Loucy (cell line): ENCODE measurements at regions not wholly inside any gene's neighbourhood (a gene's known extent, or its start where the extent isn't known, plus 50 kb on each side); places are given as distances from the start of the nearest gene placed in this dataset.

Source experiments
- H2AFZ ChIP-seq: fragments of 200-600 bp; sonication (generic); 2 replicates; pipeline ENCODE4 v1.6.0; 2016; ENCODE audit warnings: antibody characterized with exemption, mild to moderate bottlenecking, low read length, moderate library complexity
- H3F3A ChIP-seq: fragments of 200-600 bp; 2 replicates; pipeline ENCODE4 v1.6.0; 2016; ENCODE audit warnings: antibody characterized with exemption, low read depth, mild to moderate bottlenecking
- H3K27me3 ChIP-seq: fragments of 200-600 bp; sonication (generic); 2 replicates; pipeline ENCODE4 v1.6.1; 2014; ENCODE audit warnings: low read length, mild to moderate bottlenecking; ENCODE audit not compliant: insufficient read depth, poor library complexity, severe bottlenecking
- H3K36me3 ChIP-seq: fragments of 200-600 bp; sonication (generic); 2 replicates; pipeline ENCODE4 v1.6.1; 2016; ENCODE audit warnings: low read length; ENCODE audit not compliant: insufficient read depth
- H3K4me1 ChIP-seq: fragments of 200-600 bp; sonication (generic); 2 replicates; pipeline ENCODE4 v1.5.1; 2014; ENCODE audit warnings: low read length, mild to moderate bottlenecking; ENCODE audit not compliant: insufficient read depth, poor library complexity, severe bottlenecking
- H3K4me2 ChIP-seq: fragments of 200-600 bp; sonication (generic); 2 replicates; pipeline ENCODE4 v1.6.0; 2014; ENCODE audit warnings: antibody characterized with exemption, low read length, low read depth, mild to moderate bottlenecking; ENCODE audit not compliant: poor library complexity, severe bottlenecking
- H3K4me3 ChIP-seq: fragments of 200-600 bp; sonication (generic); 2 replicates; pipeline ENCODE4 v1.5.1; 2014; ENCODE audit warnings: low read length, mild to moderate bottlenecking, mixed read lengths; ENCODE audit not compliant: poor library complexity, severe bottlenecking
- H3K79me2 ChIP-seq: fragments of 200-600 bp; sonication (generic); 2 replicates; pipeline ENCODE4 v1.6.1; 2014; ENCODE audit warnings: low read length; ENCODE audit not compliant: insufficient read depth
- H3K9ac ChIP-seq: fragments of 200-600 bp; sonication (generic); 2 replicates; pipeline ENCODE4 v1.6.0; 2014; ENCODE audit warnings: mild to moderate bottlenecking, low read depth, low read length, moderate library complexity; ENCODE audit not compliant: poor library complexity, severe bottlenecking
- H3K9me2 ChIP-seq: fragments of 200-600 bp; sonication (generic); replicated peaks from 2 replicates; pipeline ENCODE4 v1.6.1; 2016; ENCODE audit warnings: low read depth, low read length, mixed read lengths
- H3K9me3 ChIP-seq: fragments of 200-600 bp; sonication (generic); 2 replicates; pipeline ENCODE4 v1.6.1; 2014; ENCODE audit warnings: mild to moderate bottlenecking, antibody characterized with exemption, low read length, low read depth; ENCODE audit not compliant: insufficient read depth
- H4K20me1 ChIP-seq: fragments of 200-600 bp; sonication (generic); 2 replicates; pipeline ENCODE4 v1.6.0; 2014; ENCODE audit warnings: antibody characterized with exemption, low read length, mild to moderate bottlenecking; ENCODE audit not compliant: insufficient read depth, poor library complexity, severe bottlenecking
- EZH2phosphoT487 ChIP-seq: fragments of 200-600 bp; IDR thresholded peaks from 2 replicates; pipeline ENCODE4 v1.6.1; 2018; ENCODE audit warnings: antibody characterized with exemption, mild to moderate bottlenecking, moderate library complexity, borderline replicate concordance
- TF ChIP-seq, protein P1 (sequence below): fragments of 200-600 bp; sonication (generic); conservative IDR thresholded peaks from 2 replicates; pipeline ENCODE4 v1.5.1; 2014; ENCODE audit warnings: mild to moderate bottlenecking, antibody characterized with exemption, low read length

DNA sequence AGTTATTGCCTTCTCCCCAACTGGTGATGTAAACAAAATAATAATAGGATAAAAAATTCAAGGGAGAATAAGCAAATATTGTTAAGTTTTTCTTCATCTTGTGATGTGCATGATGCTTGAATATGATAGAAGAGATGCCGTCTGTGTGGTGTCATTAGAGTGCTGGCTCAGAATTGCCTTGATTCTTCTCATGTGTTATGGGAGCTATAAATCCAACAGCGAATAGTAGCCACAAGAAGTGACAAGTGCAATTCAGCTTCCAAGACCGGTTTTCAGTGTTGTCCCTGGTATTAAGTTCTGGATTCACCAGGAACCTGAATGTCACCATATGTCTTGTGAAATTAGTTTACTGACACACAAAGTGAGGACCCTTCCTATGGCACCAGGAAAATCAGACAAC, 547.0 kb downstream of the NSUN3 start:
- no peak overlapping the region for H3K9ac ChIP-seq

DNA sequence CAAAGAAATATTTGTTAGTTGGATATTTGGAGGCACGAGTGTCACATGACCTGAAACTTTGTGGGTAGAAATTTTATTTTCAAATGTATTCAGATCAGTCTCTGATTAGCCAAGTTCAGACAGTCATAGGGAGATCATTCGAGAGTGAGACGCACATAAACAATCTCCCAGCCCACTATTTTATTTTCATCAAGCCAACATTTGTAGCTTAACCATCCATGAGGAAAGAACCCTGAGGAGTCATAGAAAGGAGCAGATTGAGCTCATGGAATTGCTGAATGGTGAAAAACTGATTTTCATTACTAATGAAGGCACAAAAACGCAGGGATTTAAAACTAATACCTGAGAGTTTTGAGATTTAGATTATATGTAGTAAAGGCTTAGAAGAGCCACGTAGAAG, 548.7 kb downstream of the NSUN3 start:
- H3K4me1 ChIP-seq: no peaks in the 10 kb centered on the region
- H3K79me2 ChIP-seq: no peaks in the 10 kb centered on the region
- no peak overlapping the region for H3K4me2 ChIP-seq
- H3K27me3 ChIP-seq: no peaks in the 10 kb centered on the region
- no peaks in the 10 kb centered on the region for H3K9me2 ChIP-seq
- H3K9me3 ChIP-seq: no peaks in the 10 kb centered on the region
- no peaks in the 10 kb centered on the region for H3F3A ChIP-seq
- H3K4me3 ChIP-seq: no peak overlapping the region
- H3K9ac ChIP-seq: no peak overlapping the region
- no peaks in the 10 kb centered on the region for H3K36me3 ChIP-seq
- H2AFZ ChIP-seq: no peak overlapping the region
- TF ChIP-seq, protein P1, sequence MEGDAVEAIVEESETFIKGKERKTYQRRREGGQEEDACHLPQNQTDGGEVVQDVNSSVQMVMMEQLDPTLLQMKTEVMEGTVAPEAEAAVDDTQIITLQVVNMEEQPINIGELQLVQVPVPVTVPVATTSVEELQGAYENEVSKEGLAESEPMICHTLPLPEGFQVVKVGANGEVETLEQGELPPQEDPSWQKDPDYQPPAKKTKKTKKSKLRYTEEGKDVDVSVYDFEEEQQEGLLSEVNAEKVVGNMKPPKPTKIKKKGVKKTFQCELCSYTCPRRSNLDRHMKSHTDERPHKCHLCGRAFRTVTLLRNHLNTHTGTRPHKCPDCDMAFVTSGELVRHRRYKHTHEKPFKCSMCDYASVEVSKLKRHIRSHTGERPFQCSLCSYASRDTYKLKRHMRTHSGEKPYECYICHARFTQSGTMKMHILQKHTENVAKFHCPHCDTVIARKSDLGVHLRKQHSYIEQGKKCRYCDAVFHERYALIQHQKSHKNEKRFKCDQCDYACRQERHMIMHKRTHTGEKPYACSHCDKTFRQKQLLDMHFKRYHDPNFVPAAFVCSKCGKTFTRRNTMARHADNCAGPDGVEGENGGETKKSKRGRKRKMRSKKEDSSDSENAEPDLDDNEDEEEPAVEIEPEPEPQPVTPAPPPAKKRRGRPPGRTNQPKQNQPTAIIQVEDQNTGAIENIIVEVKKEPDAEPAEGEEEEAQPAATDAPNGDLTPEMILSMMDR: no peak
- TF ChIP-seq EZH2phosphoT487: no peak
- no peaks in the 10 kb centered on the region for H4K20me1 ChIP-seq

More for the DNA sequence above, 547.0 kb downstream of the NSUN3 start:
- Histone ChIP-seq H3K36me3 (no peaks in the 10 kb centered on the region), H3F3A (no peaks in the 10 kb centered on the region), H3K4me2 (no peak overlapping the region), H4K20me1 (no peaks in the 10 kb centered on the region), H3K9me3 (no peaks in the 10 kb centered on the region), H2AFZ (no peak overlapping the region), H3K79me2 (no peaks in the 10 kb centered on the region), H3K9me2 (no peaks in the 10 kb centered on the region), H3K4me1 (no peaks in the 10 kb centered on the region), H3K27me3 (no peaks in the 10 kb centered on the region), H3K4me3 (no peak overlapping the region)
- no peak for TF ChIP-seq EZH2phosphoT487
- TF ChIP-seq, protein P1: no peak

DNA sequence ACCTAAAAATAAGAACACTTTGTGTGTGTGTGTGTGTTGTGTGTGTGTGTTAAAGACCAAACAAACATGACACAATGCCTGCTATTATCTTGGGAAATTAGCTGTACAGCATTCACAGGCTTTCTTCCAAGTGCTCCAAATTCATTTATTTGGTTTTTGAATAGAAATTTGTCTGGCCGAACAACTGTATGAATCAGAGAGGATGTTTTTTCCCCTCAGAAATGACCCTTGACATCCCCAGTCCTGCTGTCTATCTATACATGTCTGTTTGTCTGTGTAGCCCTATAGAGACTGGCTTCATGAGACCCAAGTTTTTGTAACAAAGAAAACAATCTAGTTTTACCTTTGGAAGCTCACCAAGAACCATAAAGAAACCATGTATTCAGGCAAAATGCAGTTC, 549.8 kb downstream of the NSUN3 start:
- no peak overlapping the region for H3K4me3 ChIP-seq
- no peak overlapping the region for H3K4me2 ChIP-seq
- H3F3A ChIP-seq: no peaks in the 10 kb centered on the region
- H2AFZ ChIP-seq: no peak overlapping the region
- H4K20me1 ChIP-seq: no peaks in the 10 kb centered on the region
- H3K79me2 ChIP-seq: no peaks in the 10 kb centered on the region
- no peaks in the 10 kb centered on the region for H3K27me3 ChIP-seq
- no peaks in the 10 kb centered on the region for H3K36me3 ChIP-seq
- H3K9me2 ChIP-seq: no peaks in the 10 kb centered on the region
- H3K9ac ChIP-seq: no peak overlapping the region
- no peaks in the 10 kb centered on the region for H3K4me1 ChIP-seq
- H3K9me3 ChIP-seq: no peaks in the 10 kb centered on the region
- TF ChIP-seq, protein P1: no peak
- no peak for TF ChIP-seq EZH2phosphoT487
